RPMI7951 (cell line): ENCODE measurements at regions not wholly inside any gene's neighbourhood (a gene's known extent, or its start where the extent isn't known, plus 50 kb on each side); places are given as distances from the start of the nearest gene placed in this dataset.

ENCODE experiments used
- DNase-seq: peaks from one replicate; pipeline ENCODE4 v3.0.0-alpha.2; 2012; ENCODE audit warnings: low read depth

DNA sequence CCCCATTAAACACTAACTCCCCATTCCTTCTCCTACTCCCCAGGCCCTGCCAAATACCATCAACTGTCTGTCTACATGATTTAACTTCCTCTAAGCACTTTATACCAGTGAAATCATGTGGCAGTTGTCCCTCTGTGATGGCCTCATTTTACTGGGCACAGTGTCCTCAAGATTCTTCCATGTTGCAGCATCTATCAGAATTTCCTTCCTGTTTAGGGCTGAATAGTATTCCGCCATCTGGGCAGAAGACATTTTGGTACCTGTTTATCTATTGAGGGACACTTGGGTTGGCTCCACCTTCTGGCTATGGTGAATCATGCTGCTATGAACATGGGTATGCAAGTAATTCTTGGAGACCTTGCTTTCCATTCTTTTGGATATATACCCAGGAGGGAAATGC is 59.4 kb upstream of the IRX4 start:
- no peak for DNase-seq

DNA sequence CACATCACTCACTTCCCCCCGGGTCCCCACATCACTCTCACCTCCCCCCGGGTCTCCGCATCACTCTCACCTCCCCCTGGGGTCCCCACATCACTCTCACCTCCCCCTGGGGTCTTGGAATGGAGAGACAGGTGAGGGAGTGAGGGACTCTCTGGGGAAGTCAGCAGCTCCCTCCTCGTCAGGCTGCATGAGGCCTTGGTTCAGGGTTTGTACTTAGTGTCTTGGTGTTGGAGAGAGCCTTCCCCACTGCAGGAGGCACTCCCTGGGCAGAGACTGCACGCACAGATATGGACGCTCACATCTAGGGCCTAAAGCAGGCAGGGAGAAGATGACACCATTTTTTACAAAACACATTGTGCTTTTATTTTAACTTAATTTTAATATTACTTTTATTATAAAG is 56.5 kb upstream of the IRX4 start:
- DNase-seq = no peak

DNA sequence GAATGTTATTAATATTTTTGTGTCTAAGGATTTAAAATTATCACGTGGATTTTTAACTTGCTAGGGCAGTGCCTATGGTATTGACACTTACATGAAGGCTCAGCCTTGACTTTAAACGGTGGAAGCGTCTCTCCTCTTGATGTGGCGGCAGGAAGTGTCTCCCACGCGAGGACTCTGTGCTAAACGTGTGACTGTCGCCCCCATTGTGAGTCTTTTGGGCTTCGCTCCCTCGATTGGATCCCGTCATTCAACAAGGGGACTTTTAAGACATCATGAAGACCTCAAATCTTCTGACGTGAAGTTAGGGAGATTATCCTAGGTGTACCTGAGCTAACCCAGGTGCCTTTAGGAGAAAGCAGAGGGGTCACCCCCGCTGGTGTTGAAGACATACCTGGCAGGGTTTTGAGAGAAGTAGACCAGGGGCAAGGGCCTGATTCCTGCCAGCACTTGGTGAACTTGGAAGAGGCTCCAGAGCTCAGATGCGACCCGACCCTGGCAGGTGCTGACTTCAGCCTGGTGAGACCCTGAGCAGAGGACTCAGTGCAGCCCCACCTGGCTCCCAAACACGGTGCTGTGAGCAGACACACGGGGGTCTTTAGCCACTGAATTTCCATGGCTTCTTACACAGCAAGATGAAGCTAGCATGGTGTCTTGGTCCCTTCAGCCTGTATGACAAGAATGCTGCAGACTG is 55.7 kb upstream of the IRX4 start:
- DNase-seq = no peak

DNA sequence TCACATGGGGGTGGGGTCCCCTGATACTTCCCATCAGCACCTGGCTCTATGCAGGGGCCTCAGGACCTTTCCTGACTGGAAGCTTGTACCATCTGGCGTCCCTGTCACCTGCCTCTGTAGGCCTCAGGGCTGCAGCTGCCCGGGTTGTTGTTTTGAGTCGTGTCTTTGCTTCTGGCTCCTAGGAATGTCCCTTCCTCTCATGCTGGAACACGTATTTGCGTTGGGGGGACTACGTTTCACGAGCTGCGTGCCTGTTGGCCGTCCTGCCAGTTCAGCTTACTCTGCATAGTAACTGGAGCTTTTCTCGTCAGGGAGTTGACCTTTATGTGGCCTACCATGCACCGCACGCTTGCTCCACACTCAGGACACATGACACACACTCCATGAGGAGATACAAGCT is 54.9 kb upstream of the IRX4 start:
- DNase-seq = no peak

DNA sequence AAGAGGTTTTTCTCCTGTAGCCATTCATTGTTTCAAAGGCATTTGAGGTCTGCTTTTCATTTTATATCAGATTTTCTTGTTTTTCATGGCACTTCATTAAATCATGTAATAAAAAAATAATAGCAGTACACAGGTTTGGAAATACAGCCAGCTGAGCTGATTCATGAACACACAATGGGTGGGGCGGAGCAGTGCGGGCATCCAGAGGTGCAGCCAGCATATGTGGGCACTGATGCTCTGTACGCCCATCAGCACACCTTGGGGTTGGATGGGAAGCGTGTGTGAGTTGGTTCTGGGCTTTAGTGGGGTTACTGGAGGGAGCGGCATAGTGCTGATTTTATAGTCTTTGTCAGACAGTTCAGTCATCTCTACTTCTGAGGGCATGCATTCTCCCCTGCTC is 54.2 kb upstream of the IRX4 start:
- no peak for DNase-seq

DNA sequence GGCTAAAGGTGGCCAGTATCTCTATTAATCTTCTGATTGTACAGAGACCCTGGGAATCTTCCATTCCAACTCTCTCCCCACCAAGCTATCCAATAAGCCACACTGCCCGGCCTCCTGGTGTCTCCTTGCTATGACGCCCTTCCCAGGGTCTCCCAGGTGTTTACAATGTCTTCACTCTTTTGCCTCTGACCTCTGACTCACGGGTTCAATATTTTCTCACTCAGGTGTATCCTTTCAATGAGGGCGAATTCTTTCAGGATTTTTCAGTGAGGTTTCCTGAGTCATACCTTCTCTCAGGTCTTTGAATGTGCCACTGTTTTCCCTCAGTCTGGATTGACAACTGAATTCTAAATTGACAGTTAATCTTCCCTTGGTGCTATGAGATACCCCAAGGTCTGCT is 53.7 kb upstream of the IRX4 start:
- no peak for DNase-seq

DNA sequence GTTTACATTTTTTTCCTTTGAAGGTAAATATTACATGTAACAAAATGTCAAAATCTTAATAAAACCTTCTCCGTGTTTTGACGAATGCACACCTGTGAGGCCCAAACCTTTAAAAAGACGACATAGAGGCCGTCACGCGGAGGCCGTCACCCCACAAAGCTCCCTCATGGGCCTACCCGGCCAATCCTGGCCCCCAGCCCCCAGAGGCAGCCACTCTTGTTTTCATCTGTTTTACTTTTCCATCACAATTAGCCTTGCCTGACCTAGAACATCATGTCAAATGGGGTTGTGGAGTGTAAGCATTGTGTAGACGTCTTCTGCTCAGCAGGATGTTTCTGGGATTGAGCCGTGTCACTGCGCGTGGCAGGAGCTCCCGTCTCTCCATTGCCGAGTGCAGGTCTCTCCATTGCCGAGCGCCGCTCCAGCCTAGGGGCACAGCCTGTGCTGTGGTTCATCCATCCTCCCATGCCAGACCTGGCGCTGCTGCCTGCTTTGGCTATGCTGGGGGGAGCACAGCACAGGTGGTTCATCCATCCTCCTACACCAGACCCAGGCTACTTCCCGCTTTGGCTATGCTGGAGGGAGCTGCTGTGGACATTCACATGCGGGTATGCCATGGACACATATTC is 52.2 kb upstream of the IRX4 start:
- DNase-seq = no peak

DNA sequence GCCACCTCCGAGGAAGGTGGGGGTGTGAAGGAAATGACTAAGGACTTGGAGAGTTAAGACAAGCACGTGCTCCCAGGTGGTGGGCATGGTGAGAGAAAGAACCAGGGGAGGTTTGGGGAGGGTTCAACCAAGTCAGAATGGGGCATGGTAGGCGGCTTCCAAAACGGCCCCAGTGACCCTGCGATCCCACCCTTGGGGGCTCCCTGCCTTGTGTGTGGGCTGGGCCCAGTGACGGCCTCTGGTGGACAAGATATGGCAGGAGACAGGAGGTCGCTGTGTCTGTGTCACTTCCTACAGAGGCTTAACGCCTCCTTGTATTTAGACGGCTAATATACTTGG is 51.3 kb upstream of the IRX4 start:
- DNase-seq = no peak

DNA sequence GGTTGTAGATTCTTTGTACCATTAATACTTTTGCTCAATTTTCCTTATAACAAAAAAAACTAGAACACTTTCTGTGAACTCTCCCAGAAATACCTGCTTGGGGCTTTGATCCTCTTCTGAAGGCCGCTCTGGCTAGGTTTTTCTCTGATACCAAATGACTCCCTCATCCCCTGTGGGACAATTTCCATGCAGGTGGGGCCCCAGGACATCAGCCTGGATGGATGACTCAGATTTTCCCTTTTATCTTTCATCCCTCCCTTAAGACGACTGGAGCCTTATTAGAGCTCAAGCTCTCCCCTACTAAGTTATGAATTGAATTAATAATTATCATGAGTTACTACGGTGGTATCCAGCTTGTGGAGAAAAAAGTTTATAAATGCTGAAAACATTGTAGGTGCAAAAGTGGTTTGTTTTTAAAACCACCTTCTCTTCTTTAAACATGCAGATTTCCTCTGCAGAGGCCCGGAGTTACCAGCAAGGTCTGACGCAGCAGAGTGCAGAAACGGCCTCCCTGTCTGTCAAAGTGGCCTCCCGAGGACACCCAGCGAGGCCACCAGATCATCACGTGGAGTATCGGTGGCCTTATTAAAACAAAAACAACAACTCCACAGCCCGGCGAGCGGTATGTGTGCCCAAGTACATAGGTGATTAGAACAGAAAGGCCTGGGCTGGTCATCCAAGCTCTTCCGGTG is 50.8 kb upstream of the IRX4 start:
- no peak for DNase-seq
